ENCODE measurements at regions not wholly inside any gene's neighbourhood (a gene's known extent, or its start where the extent isn't known, plus 50 kb on each side); places are given as distances from the start of the nearest gene placed in this dataset.

- no peak overlapping the region for H3K4me3 ChIP-seq (ENCODE audit: control extremely low read depth in 1 of 5, extremely low read depth in 1 of 5, insufficient read depth in 1 of 5, low read depth in 2 of 5, low read length in 4 of 5)
- ATAC-seq (ENCODE audit: low read depth) (no peak), DNase-seq (no peak)
- CTCF ChIA-PET, result no interaction called here
- no peaks in the 10 kb centered on the region for H3K27me3 ChIP-seq (replicated peaks in 1 of 4; ENCODE audit: control extremely low read depth in 1 of 4, control insufficient read depth in 3 of 4, insufficient read depth in 4 of 4, low read length in 3 of 4)
- no peaks in the 10 kb centered on the region for H3K36me3 ChIP-seq (replicated peaks in 1 of 2; ENCODE audit: control extremely low read depth in 1 of 2, control insufficient read depth in 1 of 2, extremely low read depth in 1 of 2, insufficient read depth in 2 of 2, low read length in 1 of 2)
- no peak overlapping the region for H2AFZ ChIP-seq (ENCODE audit: insufficient read depth, low read depth, low read length, poor library complexity, severe bottlenecking)
- POLR2A ChIA-PET, result no interaction called here
- H3K79me2 ChIP-seq (ENCODE audit: control insufficient read depth, insufficient read depth, low read length), result no peaks in the 10 kb centered on the region
- intact Hi-C loops (cut with micrococcal nuclease), result no loop called here
- no peak for TF ChIP-seq CTCF (IDR thresholded peaks at IDR 0.05)
- TF ChIP-seq EZH2 (IDR thresholded peaks at IDR 0.05; ENCODE audit: borderline replicate concordance, insufficient read depth, low read depth, low read length, poor library complexity, severe bottlenecking), result no peak
- H3K9me3 ChIP-seq (ENCODE audit: control extremely low read depth in 1 of 3, control insufficient read depth in 2 of 3, insufficient read depth in 1 of 3, low read length in 2 of 3), result no peaks in the 10 kb centered on the region
- no peak overlapping the region for H3K9ac ChIP-seq (ENCODE audit: low read length)
- H3K4me1 ChIP-seq (ENCODE audit: control insufficient read depth in 2 of 2, insufficient read depth in 2 of 2, low read length in 2 of 2), result peaks cover 11 to 16% of the 10 kb centered on the region in 2 donors
- H3K27ac ChIP-seq (ENCODE audit: low read length in 2 of 2), result no peak overlapping the region
- no peaks in the 10 kb centered on the region for H3K27me3 Mint-ChIP-seq
- peak overlapping the region; percentile 39 for H3K4me2 ChIP-seq (replicated peaks; ENCODE audit: low read depth, low read length, poor library complexity, severe bottlenecking)
- H3K4me3 Mint-ChIP-seq, result peak overlapping the region; percentile 44
- no peaks in the 10 kb centered on the region for H4K20me1 ChIP-seq (ENCODE audit: control insufficient read depth, insufficient read depth, low read length, poor library complexity, severe bottlenecking)
- H3K9me3 Mint-ChIP-seq (ENCODE audit: insufficient read depth), result no peaks in the 10 kb centered on the region
- H3K27ac Mint-ChIP-seq, result no peak overlapping the region
- H3K4me1 Mint-ChIP-seq, result peaks cover 21% of the 10 kb centered on the region
Measured at GRCh38 chr2:59998324-59998723, 555.1 kb downstream of the BCL11A start.

- WGBS (ENCODE audit: insufficient coverage), result no CpG with 5 or more reads among the region's 3 CpGs
- no peak overlapping the region for H3K4me3 Mint-ChIP-seq
- no peaks in the 10 kb centered on the region for H3K27me3 Mint-ChIP-seq
- Histone ChIP-seq H3K9me3 (ENCODE audit: control extremely low read depth in 1 of 3, control insufficient read depth in 2 of 3, insufficient read depth in 1 of 3, low read length in 2 of 3) (no peaks in the 10 kb centered on the region), H3K27ac (ENCODE audit: low read length in 2 of 2) (no peak overlapping the region), H3K4me3 (ENCODE audit: control extremely low read depth in 1 of 5, extremely low read depth in 1 of 5, insufficient read depth in 1 of 5, low read depth in 2 of 5, low read length in 4 of 5) (no peak overlapping the region), H3K4me2 (replicated peaks; ENCODE audit: low read depth, low read length, poor library complexity, severe bottlenecking) (no peak overlapping the region), H3K79me2 (ENCODE audit: control insufficient read depth, insufficient read depth, low read length) (no peaks in the 10 kb centered on the region), H3K9ac (ENCODE audit: low read length) (no peak overlapping the region), H3K27me3 (replicated peaks in 1 of 4; ENCODE audit: control extremely low read depth in 1 of 4, control insufficient read depth in 3 of 4, insufficient read depth in 4 of 4, low read length in 3 of 4) (no peaks in the 10 kb centered on the region), H3K4me1 (ENCODE audit: control insufficient read depth in 2 of 2, insufficient read depth in 2 of 2, low read length in 2 of 2) (peaks cover 11 to 16% of the 10 kb centered on the region in 2 donors), H3K36me3 (replicated peaks in 1 of 2; ENCODE audit: control extremely low read depth in 1 of 2, control insufficient read depth in 1 of 2, extremely low read depth in 1 of 2, insufficient read depth in 2 of 2, low read length in 1 of 2) (no peaks in the 10 kb centered on the region), H2AFZ (ENCODE audit: insufficient read depth, low read depth, low read length, poor library complexity, severe bottlenecking) (no peak overlapping the region), H4K20me1 (ENCODE audit: control insufficient read depth, insufficient read depth, low read length, poor library complexity, severe bottlenecking) (no peaks in the 10 kb centered on the region)
- ChIA-PET CTCF (no interaction called here), POLR2A (no interaction called here)
- H3K4me1 Mint-ChIP-seq, result peaks cover 19% of the 10 kb centered on the region
- TF ChIP-seq CTCF (IDR thresholded peaks at IDR 0.05), result no peak
- TF ChIP-seq EZH2 (IDR thresholded peaks at IDR 0.05; ENCODE audit: borderline replicate concordance, insufficient read depth, low read depth, low read length, poor library complexity, severe bottlenecking), result no peak
- DNase-seq (no peak), ATAC-seq (ENCODE audit: low read depth) (no peak)
- H3K27ac Mint-ChIP-seq, result no peak overlapping the region
- no peaks in the 10 kb centered on the region for H3K9me3 Mint-ChIP-seq (ENCODE audit: insufficient read depth)
- intact Hi-C loops (cut with micrococcal nuclease), result no loop called here
Measured at GRCh38 chr2:59997371-59997770, 556.1 kb downstream of the BCL11A start.
